HG02938 (cell line): ENCODE measurements at regions not wholly inside any gene's neighbourhood (a gene's known extent, or its start where the extent isn't known, plus 50 kb on each side); places are given as distances from the start of the nearest gene placed in this dataset.
A peak's percentile ranks its signal among the peaks of the same experiment; 100 is the strongest.
"Not testable (repeated sequence)": the region's sequence is repeated elsewhere in the genome, so short reads cannot be mapped to it uniquely, and the experiment has no call there.

Experiments
- ATAC-seq: cut with Tn5 transposase; IDR thresholded peaks from one replicate; pipeline ENCODE4 v1.9.1; 2021; ENCODE audit warnings: mild to moderate bottlenecking, moderate library complexity; ENCODE audit not compliant: unreplicated experiment

GRCh38 chr2:131668794-131669540 lies 141.3 kb downstream of the CCDC74A start:
- not testable (repeated sequence) for ATAC-seq

DNA sequence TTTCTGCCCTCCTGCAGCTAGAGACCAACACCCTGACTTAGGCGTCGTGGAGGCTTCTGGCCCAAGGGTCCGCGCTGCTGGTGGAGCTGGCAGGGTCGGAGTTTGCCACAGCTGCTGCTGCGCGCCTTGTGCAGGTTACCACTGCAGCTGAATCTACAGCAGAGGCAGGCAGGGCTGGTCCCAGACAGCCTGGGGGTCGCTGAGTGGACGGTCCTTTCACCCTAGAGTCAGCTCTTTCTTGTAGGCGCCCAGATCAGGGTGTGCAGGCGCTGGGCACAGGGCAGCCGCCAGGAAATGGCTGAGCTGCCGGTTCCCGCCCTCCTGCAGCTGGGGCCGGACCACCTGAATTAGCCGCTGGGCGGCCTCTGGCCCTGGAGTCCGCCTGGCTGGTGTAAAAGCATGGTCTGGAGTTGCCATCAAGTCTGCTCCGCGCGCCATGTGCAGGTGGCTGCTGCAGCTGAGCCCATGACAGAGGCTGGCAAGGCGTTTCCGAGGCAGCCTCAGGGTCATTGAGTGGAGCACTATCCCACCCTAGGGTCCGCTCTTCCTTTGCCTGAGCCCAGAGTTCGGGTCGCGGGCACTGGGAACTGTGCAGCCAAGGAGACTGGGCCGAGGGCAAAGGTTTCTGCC lies 144.3 kb downstream of the CCDC74A start:
- not testable (repeated sequence) for ATAC-seq

GRCh38 chr2:131672471-131673399 lies 145.0 kb downstream of the CCDC74A start:
- peak; percentile 86 for ATAC-seq

DNA sequence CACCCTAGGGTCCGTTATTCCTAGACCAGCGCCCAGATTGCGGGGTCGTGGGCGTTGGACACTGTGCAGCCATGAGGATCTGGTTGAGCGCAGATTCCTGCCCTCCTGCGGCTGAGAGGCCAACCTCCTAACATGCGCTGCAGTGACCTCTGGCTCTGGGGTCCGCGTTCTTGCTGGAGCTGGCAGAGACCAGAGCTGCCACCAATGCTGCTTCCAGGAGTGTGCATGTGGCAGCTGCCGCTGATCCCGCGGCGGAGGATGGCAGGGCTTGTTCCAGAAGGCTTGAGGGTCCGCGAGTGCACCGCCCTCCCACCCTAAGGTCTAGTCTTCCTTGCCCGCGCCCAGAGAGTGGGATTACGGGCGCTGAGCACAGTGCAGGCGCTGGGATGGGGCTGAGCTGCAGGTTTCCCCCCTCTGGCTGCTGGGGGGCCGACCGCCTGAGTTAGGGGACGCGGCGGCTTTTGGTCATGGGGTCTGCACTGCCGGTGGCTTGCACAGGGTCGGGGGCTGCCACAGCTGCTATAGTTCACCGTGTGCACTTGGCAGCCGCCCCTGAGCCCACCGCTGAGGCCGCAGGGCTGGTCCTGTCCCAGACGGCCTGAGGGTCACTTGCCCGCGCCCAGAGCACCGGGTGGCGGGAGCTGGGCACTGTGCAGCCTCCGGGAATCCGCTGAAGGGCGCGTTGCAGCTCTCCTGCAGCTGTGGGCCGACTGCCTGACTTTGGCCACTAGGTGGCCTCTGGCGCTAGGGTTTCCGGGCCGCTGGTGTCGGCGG lies 145.9 kb downstream of the CCDC74A start:
- peak; percentile 90 for ATAC-seq

GRCh38 chr2:131674174-131674507 lies 146.5 kb downstream of the CCDC74A start:
- no peak for ATAC-seq

DNA sequence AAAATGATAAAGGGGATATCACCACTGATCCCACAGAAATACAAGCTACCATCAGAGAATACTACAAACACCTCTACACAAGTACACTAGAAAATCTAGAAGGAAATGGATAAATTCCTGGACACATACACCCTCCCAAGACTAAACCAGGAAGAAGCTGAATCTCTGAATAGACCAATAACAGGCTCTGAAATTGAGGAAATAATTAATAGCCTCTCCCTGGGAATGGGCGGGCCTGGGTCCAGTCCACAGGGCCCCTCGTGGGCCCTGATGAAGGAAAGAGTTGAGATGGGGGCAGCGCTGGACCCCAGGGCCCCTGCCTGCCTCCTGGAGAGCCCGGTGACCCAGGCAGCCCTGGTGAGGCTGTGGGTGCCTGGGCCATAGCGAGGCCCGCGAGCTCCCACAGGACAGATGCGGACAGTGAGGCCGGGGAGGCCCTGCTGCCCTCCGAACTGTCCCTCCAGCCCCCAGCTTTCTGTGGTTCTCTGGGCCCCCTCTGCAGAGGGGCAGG lies 154.0 kb downstream of the CCDC74A start:
- peak; percentile 19 for ATAC-seq

- peak; percentile 97 for ATAC-seq
Measured at GRCh38 chr2:131682122-131682944, 154.6 kb downstream of the CCDC74A start.

DNA sequence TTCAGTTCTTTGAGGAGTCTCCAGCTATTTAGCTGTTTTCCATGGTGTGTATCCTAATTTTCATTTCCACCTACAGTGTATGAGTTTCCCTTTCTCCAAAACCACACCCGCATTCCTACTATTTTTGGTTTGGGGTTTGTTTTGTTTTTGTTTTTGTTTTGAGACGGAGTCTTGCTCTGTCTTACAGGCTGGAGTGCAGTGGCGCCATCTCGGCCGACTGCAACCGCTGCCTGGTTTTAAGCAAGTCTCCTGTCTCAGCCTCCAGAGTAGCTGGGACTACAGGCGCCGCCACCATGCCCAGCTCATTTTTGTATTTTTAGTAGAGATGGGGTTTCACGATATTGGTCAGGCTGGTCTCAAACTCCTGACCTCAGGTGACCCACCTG lies 155.2 kb downstream of the CCDC74A start:
- peak; percentile 49 for ATAC-seq

DNA sequence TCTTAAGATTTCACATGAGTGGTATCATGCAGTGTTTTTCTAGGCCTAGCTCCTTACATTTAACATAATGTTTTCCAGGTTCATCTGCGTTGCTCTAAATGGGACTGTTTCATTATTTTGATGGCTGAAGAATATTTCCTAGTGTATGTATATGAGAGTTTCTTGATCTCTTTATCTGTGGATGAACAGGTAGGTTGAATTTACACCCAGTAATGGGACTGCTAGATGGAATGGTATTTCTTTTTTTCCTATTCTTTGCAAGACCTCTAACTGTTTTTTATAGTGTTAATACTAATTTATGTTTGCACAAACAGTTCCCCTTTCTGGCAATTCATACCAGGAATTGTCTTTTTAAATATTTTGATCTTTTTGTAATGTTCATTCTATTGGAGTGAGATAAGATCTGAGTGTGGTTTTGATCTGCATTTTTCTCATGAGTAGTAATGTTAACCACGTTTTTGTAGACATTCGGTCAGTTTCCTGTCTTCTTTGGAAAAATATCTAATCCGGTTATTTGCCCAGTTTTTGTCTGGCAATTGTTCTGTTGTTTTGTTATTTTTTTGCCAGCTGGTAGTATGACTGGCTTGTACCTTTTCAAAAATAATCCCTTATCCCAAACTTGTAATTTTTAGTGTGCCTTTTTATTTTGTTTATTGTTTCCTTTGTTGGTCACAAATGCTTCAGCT lies 157.1 kb downstream of the CCDC74A start:
- not testable (repeated sequence) for ATAC-seq

DNA sequence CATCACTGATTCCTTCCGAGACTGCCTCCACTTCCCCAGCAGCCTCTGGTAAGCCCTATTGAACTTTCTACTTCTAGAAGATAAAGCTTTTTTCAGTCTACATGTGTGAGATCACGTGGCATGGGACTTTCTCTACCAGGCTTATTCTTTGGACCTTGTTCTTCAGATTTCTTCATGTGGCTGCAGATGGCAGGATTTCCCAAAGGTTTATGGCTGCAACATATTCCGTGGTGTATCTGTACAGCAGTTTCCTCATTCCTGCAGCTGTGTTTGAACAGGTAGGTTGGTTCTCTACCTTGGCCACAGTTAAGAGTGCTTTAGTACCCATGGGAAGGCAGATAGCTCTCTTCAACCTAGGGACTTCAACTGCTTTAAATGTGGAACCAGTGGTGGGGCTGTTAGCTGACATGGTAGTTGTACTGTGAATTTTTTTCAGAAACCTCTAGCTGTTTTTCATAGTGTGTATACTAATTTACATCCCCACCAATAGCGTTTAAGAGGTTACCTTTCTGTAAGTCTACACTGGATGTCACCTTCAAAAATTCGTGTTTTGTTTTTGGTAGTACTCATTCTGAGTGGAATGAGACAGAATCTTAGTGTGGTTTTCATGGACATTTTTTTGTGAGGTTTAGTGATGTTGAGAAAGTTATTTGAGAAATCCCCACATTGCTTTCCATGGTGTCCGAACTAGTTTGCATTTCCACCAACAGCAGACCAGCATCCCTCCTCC lies 158.6 kb downstream of the CCDC74A start:
- not testable (repeated sequence) for ATAC-seq

- ATAC-seq, result not testable (repeated sequence)
Measured at GRCh38 chr2:131686894-131687238, 159.2 kb downstream of the CCDC74A start.

- not testable (repeated sequence) for ATAC-seq
Measured at GRCh38 chr2:131689066-131689465, 161.4 kb downstream of the CCDC74A start.

GRCh38 chr2:131711268-131711667 lies 183.6 kb downstream of the CCDC74A start:
- not testable (repeated sequence) for ATAC-seq

DNA sequence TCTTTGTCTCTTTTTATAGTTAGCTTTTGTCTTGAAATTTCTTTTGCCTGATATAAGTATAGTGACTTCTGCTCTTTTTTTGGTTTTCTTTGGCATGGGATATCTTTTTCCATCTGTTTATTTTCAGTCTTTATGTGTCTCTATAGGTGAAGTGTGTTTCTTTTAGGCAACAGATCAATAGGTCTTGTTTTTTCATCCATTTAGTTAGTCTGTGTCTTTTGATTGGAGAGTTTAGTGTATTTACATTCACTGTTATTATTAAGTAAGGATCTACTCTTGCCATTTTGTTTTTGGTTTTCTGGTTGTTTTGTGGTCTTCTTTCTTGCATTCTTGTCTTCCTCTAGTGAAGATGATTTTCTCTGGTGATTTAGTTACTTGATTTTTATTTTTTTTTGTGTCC lies 190.2 kb downstream of the CCDC74A start:
- not testable (repeated sequence) for ATAC-seq

DNA sequence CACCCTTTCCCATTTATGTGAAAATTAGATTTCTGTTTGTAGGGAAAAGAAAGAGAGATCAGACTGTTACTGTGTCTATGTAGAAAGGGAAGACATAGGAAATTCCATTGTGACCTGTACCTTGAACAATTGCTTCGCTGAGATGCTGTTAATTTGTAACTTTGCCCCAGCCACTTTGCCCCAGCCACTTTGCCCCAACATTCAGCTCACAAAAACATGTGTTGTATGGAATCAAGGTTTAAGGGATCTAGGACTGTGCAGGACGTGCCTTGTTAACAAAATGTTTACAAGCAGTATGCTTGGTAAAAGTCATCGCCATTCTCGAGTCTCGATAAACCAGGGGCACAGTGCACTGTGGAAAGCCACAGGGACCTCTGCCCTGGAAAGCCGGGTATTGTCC lies 193.5 kb downstream of the CCDC74A start:
- not testable (repeated sequence) for ATAC-seq

GRCh38 chr2:131722256-131722655 lies 194.6 kb downstream of the CCDC74A start:
- not testable (repeated sequence) for ATAC-seq

GRCh38 chr2:131724019-131724418 lies 196.3 kb downstream of the CCDC74A start:
- ATAC-seq, result no peak

GRCh38 chr2:131728451-131728850 lies 200.8 kb downstream of the CCDC74A start:
- not testable (repeated sequence) for ATAC-seq
